Amygdala (tissue), 56 donors: ENCODE measurements at regions not wholly inside any gene's neighbourhood (a gene's known extent, or its start where the extent isn't known, plus 50 kb on each side); places are given as distances from the start of the nearest gene placed in this dataset.
"Not testable (repeated sequence)": the region's sequence is repeated elsewhere in the genome, so short reads cannot be mapped to it uniquely, and the experiment has no call there.

Source experiments
- DNase-seq, 56 donors: peaks; one replicate each; lab custom pipeline; 2025; lab: John Stamatoyannopoulos, UW

DNA sequence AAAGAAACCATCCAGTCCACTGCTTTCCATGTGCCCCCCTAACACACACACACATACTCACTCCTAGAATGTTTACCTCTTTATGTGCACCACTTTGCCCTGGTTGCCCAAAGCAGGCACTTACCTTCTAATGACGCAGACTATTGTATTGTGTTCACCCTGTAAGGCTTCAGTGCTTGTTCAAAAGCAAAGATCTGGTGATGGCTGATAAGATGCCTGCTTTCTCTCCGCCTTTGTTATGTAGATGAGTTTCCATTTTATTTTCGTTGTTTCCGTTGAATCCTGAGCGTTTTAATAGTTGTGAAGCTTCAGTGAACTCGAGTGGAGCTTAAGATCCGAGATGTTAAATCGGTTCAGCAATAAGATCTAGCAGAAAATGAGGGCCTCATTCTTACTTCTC is 452.7 kb downstream of the TMEM114 start:
- DNase-seq: no peak

DNA sequence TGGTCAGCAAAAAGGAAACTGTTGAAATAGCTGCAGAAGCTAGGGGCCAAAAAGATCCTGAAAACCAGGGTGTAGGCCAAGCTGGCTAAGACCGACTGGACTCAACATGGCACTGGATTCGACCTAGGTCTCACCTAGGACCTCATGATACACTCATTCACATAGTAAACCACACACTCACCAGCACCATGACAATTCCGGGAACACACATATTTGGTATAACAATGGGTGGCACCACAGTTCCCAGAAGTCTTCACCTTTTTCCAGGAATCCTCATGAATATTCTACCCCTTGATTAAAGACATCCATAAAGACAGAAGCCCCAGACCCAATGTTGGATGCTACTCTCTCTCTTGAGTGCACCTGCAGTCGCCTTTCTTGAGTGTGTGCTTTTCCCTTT is 460.1 kb downstream of the TMEM114 start:
- DNase-seq: no peak

DNA sequence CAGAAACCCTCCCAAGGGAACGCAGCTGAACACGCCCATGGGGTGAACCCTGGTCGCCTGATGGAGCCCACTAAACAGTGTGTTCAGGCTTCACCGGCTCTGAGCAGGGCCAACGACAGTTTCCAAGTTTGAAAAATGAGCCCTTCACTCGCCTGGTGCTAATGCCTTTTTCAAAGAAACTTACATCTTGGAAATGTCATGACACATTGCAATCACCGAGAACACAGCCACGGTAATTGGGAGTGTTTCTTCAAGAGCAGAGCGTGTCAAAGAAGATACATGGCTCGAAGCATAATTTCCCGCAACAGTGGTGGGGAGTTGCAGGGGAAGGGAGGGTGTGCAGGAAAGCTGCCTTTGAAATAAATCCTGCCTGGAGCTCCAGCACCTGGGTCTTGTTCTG is 463.2 kb downstream of the TMEM114 start:
- DNase-seq: no peak

DNA sequence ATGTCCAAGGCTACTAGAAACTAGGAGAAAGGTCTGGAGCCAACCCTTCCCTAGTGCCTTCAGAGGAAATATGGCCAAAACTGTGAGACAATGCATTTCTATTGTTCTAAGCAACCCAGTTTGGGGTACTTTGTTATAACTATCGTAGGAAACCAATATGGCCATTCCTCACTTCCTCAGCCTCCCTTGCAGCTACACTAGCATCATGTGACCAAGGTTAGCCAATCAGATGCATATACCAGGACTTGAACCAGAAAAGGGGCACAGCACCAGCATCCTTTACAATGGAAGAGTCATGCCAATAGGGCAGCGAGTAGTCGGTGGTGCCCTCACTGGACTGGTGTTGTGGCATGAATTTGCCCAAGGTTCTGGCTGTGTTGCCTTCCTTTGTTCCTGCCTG is 464.0 kb downstream of the TMEM114 start:
- DNase-seq: no peak

DNA sequence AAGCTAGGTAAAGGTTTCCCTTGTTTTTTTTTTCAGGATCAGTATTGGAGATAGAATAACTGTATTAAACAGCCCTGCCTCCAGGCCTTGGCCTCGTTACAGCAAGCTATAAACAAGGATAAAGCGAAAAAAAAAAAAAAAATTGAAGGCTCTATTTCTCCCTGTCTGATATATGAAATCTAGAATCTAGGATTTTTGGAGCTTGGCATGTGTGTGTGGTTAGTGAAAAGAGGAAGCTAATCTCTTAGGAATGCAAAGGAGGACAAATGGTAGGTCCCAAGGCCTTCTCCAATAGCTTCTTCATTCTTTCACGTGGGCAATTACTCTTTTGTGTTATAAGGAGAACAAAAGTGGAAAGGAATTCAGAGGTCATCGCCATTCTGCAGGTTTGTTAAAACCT is 470.3 kb downstream of the TMEM114 start:
- no peak for DNase-seq

DNA sequence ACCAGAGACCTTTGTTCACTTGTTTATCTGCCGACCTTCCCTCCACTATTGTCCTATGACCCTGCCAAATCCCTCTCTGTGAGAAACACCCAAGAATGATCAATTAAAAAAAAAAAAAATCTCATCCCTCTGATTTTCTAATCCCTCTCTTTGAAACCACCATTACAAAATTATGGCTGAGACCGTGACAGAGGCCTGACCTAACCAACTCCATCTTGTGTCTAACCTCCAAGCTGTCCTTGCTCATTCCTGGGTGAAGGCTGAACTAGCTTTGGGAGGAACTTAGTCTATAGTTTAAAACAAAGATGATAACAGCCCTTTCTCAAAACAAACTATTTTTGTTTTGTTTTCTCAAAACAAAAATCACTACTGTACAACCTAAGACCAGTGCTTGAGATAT is 474.5 kb downstream of the TMEM114 start:
- no peak for DNase-seq

DNA sequence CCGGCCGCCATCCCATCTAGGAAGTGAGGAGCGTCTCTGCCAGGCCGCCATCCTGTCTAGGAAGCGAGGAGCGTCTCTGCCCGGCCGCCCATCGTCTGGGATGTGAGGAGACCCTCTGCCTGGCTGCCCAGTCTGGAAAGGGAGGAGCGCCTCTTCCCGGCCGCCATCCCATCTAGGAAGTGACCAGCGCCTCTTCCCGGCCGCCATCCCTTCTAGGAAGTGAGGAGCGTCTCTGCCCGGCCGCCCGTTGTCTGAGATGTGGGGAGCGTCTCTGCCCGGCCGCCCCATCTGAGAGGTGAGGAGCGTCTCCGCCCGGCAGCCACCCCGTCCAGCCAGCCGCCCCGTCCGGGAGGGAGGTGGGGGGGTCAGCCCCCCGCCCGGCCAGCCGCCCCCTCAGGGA is 475.4 kb downstream of the TMEM114 start:
- DNase-seq: not testable (repeated sequence)

- no peak for DNase-seq
Measured at GRCh38 chr16:8113843-8114242, 476.5 kb downstream of the TMEM114 start.

DNA sequence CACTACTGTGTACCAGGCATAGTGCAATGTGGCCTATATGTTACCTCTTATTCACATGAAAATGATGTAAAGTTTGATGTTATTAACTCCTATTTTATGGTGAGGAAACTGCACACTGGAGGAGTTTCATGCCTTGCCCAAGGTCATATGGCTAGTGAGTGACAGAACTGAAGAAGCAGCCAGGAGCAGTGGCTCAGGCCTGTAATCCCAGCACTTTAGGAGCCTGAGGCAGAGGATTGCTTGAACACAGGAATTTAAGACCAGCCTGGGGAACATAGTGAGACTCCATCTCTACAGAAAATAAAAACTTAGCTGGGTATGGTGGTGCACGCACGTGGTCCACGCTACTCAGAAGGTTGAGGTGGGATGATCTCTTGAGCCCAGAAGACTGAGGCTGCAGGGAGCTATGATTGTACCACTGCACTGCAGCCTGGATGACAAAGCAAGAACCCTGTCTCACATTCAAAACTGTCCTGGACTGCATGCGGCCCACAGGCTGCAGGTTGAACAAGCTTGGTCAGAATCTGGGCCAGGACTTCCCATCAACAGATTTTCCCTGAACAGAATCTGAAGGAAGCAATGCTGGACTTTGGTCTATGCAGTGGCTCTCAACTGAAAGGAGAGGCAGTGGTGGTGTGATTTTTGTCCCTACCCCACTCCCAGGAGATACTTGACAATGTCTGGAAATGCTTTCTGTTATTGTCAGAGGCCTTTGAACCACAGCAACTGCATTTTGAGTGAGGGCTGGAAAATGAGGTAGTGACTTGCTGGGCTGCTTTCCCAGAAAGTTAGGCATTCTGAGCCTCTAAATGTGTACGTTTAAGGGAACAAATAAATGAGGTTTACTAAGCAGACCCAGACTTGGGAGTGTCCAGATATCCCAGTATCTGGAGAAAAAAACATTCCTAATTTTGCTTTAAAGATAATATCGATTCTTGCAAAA is 479.5 kb downstream of the TMEM114 start:
- no peak for DNase-seq

DNA sequence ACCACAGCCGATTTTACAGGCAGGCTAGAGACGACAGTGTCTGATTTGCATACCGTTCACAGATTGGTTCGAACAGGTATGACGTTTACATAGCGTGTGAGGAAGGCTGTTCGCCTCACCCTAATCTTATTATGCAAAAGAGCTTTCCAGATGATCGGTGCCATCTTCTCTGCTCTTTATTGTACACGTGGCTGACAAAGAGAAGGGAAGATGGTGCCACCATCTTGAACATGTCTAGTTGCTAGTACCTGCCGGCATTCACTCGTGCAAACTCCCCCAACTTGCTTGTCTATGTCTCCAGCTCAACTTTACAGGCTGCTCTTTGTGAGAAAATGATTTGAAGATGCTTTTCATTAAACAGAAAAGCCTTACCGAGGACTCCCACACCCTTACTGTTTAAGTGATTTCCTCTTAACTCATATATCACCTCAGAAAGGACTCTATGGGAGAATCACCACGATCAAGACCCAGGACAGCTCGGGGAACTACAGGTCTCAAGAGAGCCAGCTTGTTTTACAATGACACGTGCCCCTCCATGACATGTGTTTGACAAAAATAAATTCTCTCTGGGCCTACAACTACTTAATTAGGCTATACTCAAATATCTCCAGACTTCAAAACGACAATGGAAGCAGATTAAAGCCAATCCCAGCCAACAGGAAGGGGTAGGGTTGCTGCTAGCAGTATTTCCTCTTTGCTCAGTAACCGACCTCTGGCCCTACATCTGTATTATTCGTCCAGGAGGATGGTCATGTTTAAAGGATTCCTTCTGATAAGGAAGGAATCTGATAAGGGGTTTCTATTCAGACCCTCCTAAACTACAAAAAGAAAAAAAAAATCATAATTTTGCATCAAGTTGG is 480.6 kb downstream of the TMEM114 start:
- no peak for DNase-seq

- DNase-seq: no peak
Measured at GRCh38 chr16:8108991-8109509, 481.3 kb downstream of the TMEM114 start.

DNA sequence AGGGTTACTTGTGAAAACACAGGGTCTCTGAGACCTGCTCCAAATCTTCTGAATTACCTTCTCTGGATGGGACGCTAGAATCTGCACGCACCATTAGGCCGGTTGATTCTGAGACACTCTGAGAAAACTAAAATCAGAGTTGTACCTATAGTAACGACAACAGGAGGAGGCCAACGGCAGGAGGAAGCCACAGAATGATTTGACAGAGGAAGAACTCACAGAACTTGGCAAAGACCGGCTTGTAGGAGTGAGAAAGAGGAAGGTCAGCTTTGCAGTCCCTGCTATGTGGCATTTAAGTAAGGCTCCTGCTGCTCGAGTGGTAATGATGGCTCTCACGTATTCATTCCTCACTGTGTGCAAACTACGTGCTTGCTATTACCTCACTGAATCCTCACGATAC is 483.0 kb downstream of the TMEM114 start:
- no peak for DNase-seq

DNA sequence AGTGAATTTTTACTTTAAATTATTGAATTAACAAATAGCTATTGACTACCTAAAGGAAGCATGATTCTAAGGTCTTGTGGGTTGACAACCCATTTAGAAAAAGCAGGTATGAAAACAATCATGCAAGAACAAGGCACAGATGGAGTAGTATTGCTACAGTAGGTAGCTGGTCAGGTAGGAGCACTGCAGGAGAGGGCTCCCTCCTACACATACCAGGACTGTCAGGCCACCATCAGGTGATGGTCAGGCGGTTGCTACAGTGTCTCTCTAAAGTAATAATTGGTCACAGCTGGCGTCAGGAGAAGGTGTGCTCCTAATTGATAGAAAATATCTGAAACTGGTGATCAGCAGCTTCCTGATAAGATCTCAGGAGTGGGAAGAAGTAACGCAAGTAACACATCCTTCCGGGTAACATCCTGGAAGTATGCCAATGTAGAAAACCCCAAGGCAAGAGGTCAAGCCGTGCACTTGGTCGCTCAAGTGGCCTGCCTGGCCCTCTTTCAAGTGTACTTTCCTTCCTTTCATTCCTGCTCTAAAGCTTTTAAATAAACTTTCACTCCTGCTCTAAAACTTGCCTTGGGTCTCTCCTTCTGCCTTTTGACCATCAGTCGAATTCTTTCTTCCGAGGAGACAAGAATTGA is 486.5 kb downstream of the TMEM114 start:
- DNase-seq: no peak

GRCh38 chr16:8099586-8099985 is 490.7 kb downstream of the TMEM114 start:
- no peak for DNase-seq

DNA sequence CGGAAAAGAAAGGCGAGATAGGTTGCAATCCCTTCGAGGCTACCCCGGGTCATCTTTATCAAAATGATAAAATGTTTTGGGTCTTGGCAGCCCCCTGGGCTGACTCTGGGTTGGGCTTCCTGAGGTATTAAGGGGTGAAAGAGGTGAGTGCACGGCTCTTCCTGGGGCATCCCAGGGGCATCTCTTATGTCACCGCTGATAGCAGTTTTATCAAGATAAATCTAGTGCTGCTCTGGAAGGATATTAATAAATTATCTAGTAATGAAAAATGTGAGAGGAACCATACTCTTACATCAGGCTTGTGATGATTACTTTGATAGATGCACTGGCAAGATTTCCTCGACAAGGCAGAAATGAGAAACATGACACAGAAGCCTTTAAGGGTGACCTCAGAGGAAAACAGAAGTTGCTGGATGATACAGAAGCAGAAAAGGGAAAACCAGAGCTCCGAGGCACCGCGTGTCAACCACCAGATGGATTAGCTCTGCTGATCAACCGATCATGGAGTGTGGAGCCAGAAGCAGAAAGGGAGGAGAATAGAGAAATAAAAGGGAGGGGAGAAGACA is 491.3 kb downstream of the TMEM114 start:
- DNase-seq: no peak

DNA sequence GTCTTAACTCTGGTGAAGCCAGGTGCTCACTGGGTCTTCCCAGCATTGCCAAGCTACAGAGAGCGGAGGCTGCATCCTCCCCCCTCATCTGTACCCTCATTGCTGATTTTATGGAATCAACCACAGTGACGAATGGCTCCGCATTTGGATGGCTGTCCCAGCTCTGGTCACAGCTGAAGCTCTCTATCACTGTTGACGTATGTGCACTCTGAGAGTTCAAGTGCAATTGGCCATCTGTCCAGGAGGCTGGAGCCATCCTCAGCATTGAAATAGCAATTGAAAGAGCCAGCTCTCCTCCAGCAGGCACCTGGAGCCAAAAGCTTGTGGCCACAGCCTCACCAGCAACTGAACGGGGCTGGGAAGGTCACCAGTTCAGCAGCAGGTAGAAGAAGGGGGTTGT is 494.1 kb downstream of the TMEM114 start:
- DNase-seq: no peak

DNA sequence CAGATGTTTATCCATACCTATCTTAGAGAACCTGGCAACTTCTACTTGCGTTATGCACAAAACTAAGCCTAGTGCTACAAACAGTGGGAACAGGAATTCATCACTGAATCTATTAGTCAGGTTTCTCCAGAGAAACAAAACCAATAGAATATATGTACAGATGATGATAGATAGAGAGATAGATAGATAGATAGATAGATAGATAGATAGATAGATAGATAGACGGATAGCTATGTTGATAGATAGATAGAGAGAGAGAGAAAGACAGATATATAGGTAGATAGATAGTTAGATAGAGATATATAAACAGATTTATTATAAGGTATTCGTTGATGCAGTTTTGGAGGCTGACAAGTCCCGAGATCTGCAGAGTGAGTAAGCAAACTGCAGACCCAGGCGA is 495.6 kb downstream of the TMEM114 start:
- no peak for DNase-seq

DNA sequence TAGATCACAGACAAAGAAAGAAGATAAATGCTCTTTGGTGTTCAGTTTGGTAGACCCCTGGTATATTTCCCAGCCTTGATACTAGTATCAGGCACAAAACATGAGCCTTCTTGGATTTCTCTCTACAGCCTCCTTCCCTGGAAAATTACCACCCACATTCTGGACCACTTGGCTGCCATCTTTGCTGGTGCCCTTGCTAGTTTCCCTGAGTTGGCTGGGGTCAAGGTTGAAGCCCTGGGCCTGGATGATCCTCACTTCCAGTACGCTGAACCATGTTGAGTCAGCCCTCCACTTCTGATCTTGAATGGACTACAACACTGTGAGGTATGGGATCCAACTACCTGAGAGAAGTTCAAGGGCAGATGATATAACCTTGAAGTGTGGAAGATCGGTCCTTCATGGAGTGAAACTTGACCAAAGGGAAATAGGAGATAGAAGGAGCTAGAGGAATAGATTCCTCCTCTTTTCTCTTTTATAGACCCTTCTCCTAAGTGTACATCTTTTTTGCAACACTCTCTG is 501.4 kb downstream of the TMEM114 start:
- no peak for DNase-seq

- no peak for DNase-seq
Measured at GRCh38 chr16:8087597-8088289, 502.6 kb downstream of the TMEM114 start.

DNA sequence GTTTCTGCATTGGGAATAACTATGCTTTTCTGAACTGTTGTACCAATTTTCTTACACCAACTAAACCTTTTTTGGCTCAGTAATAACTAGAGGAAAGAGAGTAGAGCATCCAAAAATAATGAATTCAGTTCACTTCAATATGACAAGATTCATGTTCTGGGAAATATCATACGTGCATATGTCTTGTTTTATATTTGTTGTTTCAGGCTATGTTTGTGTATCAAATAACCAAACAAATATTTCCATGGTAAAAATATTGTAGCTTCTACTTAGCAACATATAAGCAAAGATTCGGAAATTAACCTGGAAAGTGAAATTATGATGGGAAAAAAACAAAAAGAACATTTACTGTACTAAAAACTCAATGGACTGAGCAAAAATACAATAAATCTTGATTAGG is 503.2 kb downstream of the TMEM114 start:
- DNase-seq: no peak
